Kidney epithelial cell (primary cell): ENCODE measurements at regions not wholly inside any gene's neighbourhood (a gene's known extent, or its start where the extent isn't known, plus 50 kb on each side); places are given as distances from the start of the nearest gene placed in this dataset.
"Not testable (repeated sequence)": the region's sequence is repeated elsewhere in the genome, so short reads cannot be mapped to it uniquely, and the experiment has no call there.

Source experiments
- DNase-seq: peaks from one replicate; pipeline ENCODE4 v3.0.0-alpha.2; 2010; ENCODE audit warnings: low read depth
- H3K27me3 ChIP-seq: 2 replicates; pipeline ENCODE4 v1.6.0; 2011; ENCODE audit warnings: low read length; ENCODE audit not compliant: control insufficient read depth, insufficient read depth
- H3K36me3 ChIP-seq: 2 replicates; pipeline ENCODE4 v1.5.1; 2011; ENCODE audit warnings: low read length; ENCODE audit not compliant: control insufficient read depth, insufficient read depth
- H3K4me3 ChIP-seq: 2 replicates; pipeline ENCODE4 v1.5.1; 2011; ENCODE audit warnings: low read depth, mild to moderate bottlenecking, control low read depth, low read length

DNA sequence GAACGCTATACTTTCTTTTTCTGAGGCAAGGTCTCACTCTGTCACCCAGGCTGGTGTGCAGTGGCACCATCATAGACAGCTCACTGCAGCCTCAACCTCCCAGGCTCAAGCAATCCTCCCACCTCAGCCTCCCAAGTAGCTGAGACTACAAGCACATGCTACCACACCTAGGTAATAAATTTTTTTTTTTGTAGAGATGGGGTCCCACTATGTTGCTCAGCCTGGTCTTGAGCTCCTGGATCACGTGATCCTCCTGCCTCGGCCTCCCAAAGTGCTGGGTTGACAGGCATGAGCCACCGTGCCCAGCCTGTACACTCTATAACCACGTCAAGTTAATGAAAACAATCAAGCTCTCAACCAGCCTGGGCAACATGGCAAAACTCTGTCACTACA is 127.1 kb upstream of the VOPP1 start:
- not testable (repeated sequence) for H3K36me3 ChIP-seq, H3K4me3 ChIP-seq, H3K27me3 ChIP-seq, DNase-seq

DNA sequence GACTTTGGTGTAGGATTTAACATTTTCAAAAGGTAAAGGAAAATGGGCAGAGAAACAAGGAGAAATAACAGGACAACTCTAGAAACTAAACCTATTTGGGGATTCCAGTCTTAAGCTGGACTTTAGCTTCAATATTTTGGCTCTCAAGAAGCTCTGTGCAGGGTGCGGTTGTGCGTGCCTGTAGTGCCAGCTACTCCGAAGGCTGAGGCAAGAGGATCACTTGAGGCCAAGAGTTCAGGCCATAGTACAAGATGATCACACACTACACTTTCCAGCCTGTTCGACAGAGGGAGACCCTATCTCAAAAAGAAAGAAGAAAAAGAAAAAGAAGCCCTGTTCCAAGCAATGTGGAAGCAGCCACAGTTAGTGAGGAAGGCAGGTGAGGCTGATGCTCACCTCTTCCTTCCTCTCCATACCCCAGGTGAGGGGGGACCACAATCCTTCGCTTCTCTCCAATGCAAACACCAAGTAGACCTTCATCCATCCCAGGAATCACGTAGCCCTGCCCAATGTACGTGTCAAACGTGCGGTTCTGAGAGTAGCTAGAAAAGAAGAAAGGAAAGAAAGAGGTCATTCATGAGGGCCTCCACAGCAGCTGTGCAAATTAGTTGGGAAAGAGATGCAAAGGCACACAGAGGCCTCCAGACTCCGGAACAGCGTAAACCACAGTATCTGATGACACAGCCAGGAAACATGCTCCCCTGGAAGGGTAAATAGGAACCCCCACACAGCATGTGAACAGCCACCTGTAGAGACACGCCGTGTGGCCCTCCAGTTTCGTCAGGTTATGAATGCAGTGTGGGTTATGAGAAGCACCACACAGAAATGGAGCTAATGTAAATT is 126.5 kb upstream of the VOPP1 start:
- not testable (repeated sequence) for DNase-seq, H3K36me3 ChIP-seq, H3K27me3 ChIP-seq, H3K4me3 ChIP-seq

DNA sequence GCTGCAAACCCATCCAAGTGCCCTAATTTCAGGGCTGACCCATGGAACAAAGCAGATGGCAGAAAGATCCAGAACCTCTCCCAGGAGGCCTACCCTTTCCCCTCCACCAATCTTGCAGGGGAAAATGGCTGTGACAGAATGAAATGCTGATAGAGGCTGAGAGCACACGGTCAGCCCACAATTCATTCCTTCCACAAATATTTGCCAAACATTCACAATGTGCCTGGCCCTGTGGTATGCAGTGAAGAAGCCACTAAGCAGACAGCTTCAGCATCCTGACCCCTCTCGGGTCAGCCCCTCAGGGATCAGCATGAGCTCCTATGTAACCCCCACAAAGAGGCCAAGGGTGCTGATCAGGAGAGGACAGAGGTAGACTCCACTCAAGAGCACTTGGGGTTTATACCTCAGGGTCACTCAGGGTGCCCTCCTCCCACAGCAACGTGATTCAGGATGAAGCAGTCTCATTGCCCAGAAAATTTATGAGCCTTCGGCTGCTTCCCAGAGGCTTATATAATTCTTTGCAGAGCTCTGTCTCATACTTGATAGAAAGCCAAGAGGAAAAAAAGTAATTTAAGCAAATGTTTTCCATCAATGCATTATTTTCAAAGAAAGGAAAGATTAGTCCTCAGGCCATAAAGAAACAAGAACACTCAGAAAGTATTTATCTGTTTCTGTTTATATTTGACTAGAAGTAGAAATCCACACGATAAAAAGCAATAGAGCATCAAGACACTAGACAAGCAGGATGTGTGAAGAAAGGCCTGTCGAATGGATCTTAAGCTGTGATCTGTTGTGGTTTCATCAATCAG is 123.8 kb upstream of the VOPP1 start:
- not testable (repeated sequence) for H3K36me3 ChIP-seq, H3K27me3 ChIP-seq, DNase-seq, H3K4me3 ChIP-seq

DNA sequence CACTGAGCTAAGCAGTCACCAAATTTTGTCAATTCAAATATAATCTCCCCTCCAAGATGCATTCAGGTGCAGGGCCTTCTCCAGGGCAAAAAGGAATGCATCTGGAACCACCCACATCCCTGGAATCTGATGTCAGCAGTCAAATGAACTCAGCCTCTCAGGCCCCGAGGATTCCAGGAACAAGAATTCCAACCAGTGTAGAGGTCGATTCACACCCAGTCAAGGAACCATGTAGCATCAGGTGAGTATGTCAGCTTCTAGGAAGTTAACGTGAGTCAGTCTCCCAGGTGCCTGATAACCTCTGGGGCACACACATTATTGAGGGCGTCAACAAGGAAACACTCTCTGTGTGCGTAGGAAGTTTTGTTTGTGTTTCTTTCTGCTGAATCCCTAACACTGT is 122.2 kb upstream of the VOPP1 start:
- not testable (repeated sequence) for H3K27me3 ChIP-seq, H3K4me3 ChIP-seq, H3K36me3 ChIP-seq, DNase-seq

DNA sequence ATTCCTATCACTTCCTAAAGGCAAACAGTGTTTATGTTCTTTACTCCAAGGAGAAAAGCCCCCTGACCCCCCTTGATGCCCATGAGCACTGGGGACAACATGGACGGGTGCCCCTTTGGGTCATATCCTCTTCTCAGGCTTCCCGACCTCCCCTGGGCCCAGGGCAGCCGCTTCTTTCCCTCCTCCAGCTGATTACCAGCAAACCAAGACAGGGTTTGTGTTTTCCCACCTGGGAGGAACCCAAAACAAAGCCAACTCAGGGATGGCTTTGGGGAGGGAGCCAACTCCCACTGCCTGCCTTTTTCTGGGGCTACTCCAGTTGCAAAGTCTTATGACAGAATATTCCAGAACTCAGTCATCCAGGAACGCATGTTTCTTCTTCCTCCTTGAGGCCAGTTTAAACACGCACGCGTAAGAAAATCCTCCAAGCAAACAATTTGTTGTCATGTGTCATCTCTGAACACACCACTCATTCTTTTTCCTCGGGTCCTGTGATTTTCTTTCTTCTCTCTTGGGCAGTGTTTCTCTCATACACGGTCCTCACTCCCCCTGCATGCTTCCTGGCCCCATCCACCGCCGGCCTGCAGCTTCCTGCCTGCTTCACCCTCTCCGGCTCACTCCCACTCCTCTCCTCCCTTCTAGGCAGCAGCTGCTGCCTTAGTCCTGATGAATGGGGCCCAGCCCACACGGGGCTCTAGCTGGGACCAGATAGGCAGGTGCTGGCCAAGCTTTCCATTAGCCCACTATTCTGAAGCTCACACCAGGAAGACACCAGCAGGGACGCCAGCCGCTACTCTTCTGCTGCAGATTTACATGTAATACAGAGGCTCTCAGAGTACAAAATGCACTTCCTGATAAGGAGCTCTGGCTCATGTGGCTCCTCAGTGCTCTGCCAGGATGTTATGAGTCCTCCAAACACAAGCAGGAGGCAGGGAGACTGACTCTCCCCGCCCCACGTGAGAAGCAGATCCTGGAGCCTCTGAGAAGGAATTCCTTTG is 116.7 kb upstream of the VOPP1 start:
- not testable (repeated sequence) for H3K27me3 ChIP-seq, H3K4me3 ChIP-seq, H3K36me3 ChIP-seq, DNase-seq

DNA sequence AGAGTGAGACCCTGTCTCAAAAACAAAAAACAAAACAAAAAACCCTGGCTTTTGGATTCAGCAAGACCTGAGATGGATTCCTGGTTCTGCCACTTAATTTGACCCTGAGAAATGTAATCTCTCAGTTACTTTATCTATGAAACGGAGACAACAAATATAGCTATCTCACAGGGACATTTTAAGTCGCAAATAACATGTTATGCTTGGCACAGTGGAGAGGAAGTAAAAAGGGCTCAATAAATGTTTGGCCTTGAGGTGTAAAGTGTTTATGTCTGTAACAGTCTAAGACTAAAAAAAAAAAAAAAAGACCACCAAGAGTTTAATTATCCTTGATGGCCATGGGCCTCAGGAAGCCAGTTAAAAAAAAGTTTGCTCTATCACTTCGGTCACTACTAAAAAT is 116.0 kb upstream of the VOPP1 start:
- H3K4me3 ChIP-seq, H3K27me3 ChIP-seq, H3K36me3 ChIP-seq, DNase-seq: not testable (repeated sequence)

DNA sequence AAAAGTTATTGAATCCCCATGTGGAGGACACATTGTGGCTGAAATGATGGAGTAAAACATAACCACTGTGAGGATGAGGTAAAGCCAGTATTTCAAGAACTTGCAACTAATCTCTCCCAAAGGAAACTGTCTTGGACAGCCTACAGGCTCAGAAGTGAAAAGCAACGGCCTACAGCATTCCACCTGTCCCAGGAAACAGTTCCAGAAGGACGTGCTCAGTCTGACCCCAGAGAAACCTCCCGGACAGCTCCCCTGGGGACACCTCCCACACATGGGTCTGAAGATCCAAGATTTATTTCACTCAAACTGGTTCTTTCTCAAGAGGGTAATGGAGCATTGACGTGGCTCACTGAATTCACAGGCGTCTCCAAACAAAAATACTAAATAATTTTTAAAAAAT is 115.0 kb upstream of the VOPP1 start:
- H3K27me3 ChIP-seq, DNase-seq, H3K4me3 ChIP-seq, H3K36me3 ChIP-seq: not testable (repeated sequence)

DNA sequence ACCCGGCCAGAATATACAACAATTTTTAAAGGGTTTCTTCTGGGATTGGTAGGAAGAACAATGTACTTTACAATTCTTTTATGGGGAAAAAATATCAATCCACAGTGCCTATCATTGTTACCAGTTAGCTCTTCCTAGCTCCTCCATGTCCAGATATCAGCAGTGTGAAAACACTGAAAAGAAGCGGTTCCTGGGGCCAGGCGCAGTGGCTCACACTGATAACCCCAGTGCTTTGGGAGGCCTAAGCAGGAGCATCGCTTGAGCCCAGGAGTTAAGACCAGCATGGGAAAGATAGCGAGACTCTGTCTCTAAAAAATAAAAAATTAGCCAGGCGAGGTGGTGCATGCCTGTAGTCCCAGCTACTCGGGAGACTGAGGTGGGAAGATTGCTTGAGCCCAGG is 114.5 kb upstream of the VOPP1 start:
- not testable (repeated sequence) for DNase-seq, H3K4me3 ChIP-seq, H3K27me3 ChIP-seq, H3K36me3 ChIP-seq

DNA sequence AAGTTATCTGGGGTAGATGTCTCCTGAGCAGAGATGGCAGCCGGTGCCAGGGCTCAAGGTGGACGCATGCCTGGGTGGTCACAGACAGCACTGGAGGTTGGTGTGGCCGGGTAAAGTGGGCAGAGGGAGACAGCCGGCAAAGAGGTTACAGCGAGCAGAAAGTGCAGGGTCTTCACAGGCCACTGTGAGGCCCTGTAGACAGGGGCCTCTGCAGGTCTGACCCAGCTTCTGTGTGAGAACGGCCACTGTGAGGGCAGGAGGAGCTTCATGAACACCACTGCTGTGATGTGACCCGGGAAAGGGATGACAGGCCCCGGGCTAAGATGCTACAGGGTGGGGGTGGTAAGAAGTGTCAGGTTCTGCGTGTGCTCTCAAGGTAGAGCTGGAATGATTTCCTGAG is 111.2 kb upstream of the VOPP1 start:
- not testable (repeated sequence) for H3K27me3 ChIP-seq, H3K4me3 ChIP-seq, DNase-seq, H3K36me3 ChIP-seq

DNA sequence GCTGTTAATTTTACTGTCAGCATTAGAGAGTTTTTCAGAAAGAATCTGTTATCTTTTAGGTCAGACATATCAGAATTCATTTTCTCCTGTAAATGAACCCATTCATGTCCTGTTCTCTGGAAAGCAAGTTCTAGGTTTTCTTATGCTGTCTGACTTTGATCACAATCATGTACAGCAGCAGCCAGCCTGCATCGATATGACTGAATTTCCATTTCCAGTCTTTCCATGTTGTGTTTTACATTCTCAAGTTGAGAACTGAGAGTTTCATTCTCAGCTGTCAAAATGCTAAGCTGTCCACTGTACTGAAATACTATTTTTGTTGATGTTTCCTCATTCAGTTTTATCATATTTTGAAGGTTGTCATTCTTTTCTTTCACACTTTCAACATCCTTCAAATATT is 103.3 kb upstream of the VOPP1 start:
- H3K27me3 ChIP-seq, H3K36me3 ChIP-seq, DNase-seq, H3K4me3 ChIP-seq: not testable (repeated sequence)

DNA sequence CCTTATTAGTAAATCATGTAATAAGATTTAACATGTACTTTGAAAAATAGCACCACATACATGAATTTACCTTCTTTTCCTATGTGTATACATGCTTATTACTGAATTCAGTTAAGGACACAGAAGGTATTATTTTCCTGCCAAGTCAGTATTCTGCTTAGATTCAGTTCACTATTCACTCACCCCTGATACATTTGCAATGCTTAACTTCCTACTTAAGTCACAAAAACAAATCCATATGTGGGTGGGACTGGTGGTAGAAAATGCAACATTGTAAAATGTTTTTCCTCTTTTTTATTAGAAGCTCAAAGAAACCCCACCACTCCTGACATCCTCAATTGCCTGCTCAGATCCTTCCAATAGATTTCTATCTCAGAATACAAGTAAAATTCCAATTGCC is 101.2 kb upstream of the VOPP1 start:
- H3K4me3 ChIP-seq, H3K36me3 ChIP-seq, H3K27me3 ChIP-seq, DNase-seq: not testable (repeated sequence)

DNA sequence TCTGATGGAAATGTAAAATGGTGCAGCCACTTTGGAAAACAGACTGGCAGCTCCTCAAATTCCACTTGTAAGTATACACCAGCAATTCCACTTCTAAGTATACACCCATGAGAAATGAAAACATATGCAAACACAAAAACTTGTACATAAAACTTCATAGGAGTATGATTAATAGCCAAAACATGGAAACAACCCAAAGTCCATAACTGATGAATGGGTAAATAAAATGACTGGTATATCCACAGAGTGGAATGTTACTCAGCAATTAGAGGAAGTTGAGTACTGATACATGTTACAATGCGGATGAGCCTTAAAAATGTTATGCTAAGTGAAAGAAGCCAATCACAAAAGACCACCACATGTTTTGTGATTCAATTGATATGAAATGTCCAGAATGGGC is 99.8 kb upstream of the VOPP1 start:
- H3K27me3 ChIP-seq, H3K4me3 ChIP-seq, DNase-seq, H3K36me3 ChIP-seq: not testable (repeated sequence)
